H1 (cell line): ENCODE measurements at regions not wholly inside any gene's neighbourhood (a gene's known extent, or its start where the extent isn't known, plus 50 kb on each side); places are given as distances from the start of the nearest gene placed in this dataset.

Experiments used
- CTCF ChIA-PET: fragments of 300-600 bp; sonication (Branson Sonifier 250); formaldehyde crosslinking; loops from one replicate; lab custom pipeline; 2021; ENCODE audit not compliant: partially characterized antibody; lab: Charles Lee
- POLR2A ChIA-PET: fragments of 300-600 bp; sonication (Branson Sonifier 250); formaldehyde crosslinking; loops from one replicate; lab custom pipeline; 2021; ENCODE audit warnings: inconsistent platforms; ENCODE audit not compliant: partially characterized antibody; lab: Charles Lee
- DNase-seq, 2 experiments: peaks; one replicate each; pipeline versions ENCODE4 v3.0.0 to v3.0.0-alpha.2; 2010 to 2022; ENCODE audit warnings: low spot score in 2 of 2, low read depth in 1 of 2, mixed read lengths in 1 of 2
- FAIRE-seq: peaks from 2 replicates; lab custom pipeline; 2011; peaks lifted over from hg19 to GRCh38; lab: Jason Lieb, UNC
- H2AFZ ChIP-seq: 2 replicates; pipeline ENCODE4 v1.8.1; 2012; ENCODE audit warnings: low read length, inconsistent platforms
- H2AK5ac ChIP-seq: 2 replicates; pipeline ENCODE4 v1.6.1; 2013; ENCODE audit warnings: low read depth, low read length
- H2BK120ac ChIP-seq: replicated peaks from 2 replicates; pipeline ENCODE3; 2013; ENCODE audit warnings: low read depth, low read length, inconsistent platforms
- H2BK12ac ChIP-seq: 2 replicates; pipeline ENCODE4 v1.6.1; 2013; ENCODE audit warnings: low read depth, low read length
- H2BK15ac ChIP-seq: 2 replicates; pipeline ENCODE4 v1.6.1; 2013; ENCODE audit warnings: low read length
- H2BK20ac ChIP-seq: 2 replicates; pipeline ENCODE4 v1.6.1; 2013; ENCODE audit warnings: low read length
- H2BK5ac ChIP-seq: 2 replicates; pipeline ENCODE4 v1.6.1; 2013; ENCODE audit warnings: low read depth, low read length
- H3K14ac ChIP-seq: 2 replicates; pipeline ENCODE4 v1.6.1; 2013; ENCODE audit warnings: inconsistent platforms; ENCODE audit not compliant: insufficient read length
- H3K18ac ChIP-seq: 2 replicates; pipeline ENCODE4 v1.6.1; 2013; ENCODE audit warnings: low read length; ENCODE audit errors: extremely low read depth
- H3K23ac ChIP-seq: 2 replicates; pipeline ENCODE4 v1.6.1; 2013; ENCODE audit warnings: inconsistent platforms; ENCODE audit not compliant: insufficient read length
- H3K23me2 ChIP-seq: 2 replicates; pipeline ENCODE4 v1.6.1; 2013; ENCODE audit warnings: low read depth, low read length
- H3K27ac ChIP-seq: 2 replicates; pipeline ENCODE4 v1.6.1; 2011; ENCODE audit warnings: low read depth, low read length, inconsistent platforms
- H3K27me3 ChIP-seq, 4 experiments: replicated peaks in 1 of 4; 1 replicate in 1 of 4; 2 replicates in 3 of 4; pipeline versions ENCODE4 v1.6.1 to v1.8.1; 2011 to 2013; ENCODE audit warnings: low read length in 3 of 4, mild to moderate bottlenecking in 3 of 4, inconsistent platforms in 2 of 4, mixed read lengths in 2 of 4, moderate library complexity in 1 of 4; ENCODE audit not compliant: control insufficient read depth in 3 of 4, insufficient read depth in 3 of 4; ENCODE audit errors: extremely low read depth in 1 of 4
- H3K36me3 ChIP-seq, 4 experiments: 2 replicates each; pipeline versions ENCODE4 v1.6.1 to v1.8.1; 2011 to 2013; ENCODE audit warnings: mild to moderate bottlenecking in 4 of 4, low read length in 3 of 4, moderate library complexity in 2 of 4, control low read depth in 1 of 4, inconsistent platforms in 1 of 4; ENCODE audit not compliant: insufficient read depth in 4 of 4, control insufficient read depth in 2 of 4
- H3K4ac ChIP-seq: replicated peaks from 2 replicates; pipeline ENCODE3; 2013; ENCODE audit warnings: low read length, low read depth, mixed read lengths, inconsistent platforms; ENCODE audit not compliant: insufficient read length
- H3K4me1 ChIP-seq, 4 experiments: replicated peaks in 1 of 4; 1 replicate in 1 of 4; 2 replicates in 3 of 4; pipeline versions ENCODE4 v1.6.1 to v1.8.1; 2011 to 2013; ENCODE audit warnings: low read length in 3 of 4, inconsistent platforms in 2 of 4, mixed read lengths in 1 of 4; ENCODE audit not compliant: insufficient read depth in 4 of 4, control insufficient read depth in 3 of 4
- H3K4me2 ChIP-seq, 2 experiments: 2 replicates each; pipeline versions ENCODE4 v1.6.1 to v1.8.1; 2011 to 2013; ENCODE audit warnings: low read depth in 2 of 2, low read length in 2 of 2, control low read depth in 1 of 2, inconsistent platforms in 1 of 2, mild to moderate bottlenecking in 1 of 2; ENCODE audit not compliant: insufficient read depth in 1 of 2
- H3K4me3 ChIP-seq, 4 experiments: fragments of 200-600, 300-600 bp in 1 of 4; sonication (generic), shearing (Covaris generic), sonication (Bioruptor Twin) in 1 of 4; 2 replicates each; pipeline versions ENCODE4 v1.5.1 to v1.8.1; 2011 to 2016; ENCODE audit warnings: low read length in 4 of 4, low read depth in 3 of 4, control low read depth in 2 of 4, inconsistent platforms in 2 of 4, mild to moderate bottlenecking in 2 of 4, mixed read lengths in 1 of 4, moderate library complexity in 1 of 4; ENCODE audit not compliant: insufficient read depth in 2 of 4; ENCODE audit errors: extremely low read depth in 1 of 4
- H3K56ac ChIP-seq: replicated peaks from 2 replicates; pipeline ENCODE3; 2013; ENCODE audit warnings: low read depth, mild to moderate bottlenecking, mixed read lengths, low read length, inconsistent platforms; ENCODE audit not compliant: insufficient read length
- H3K79me1 ChIP-seq: 2 replicates; pipeline ENCODE4 v1.6.1; 2013; ENCODE audit warnings: low read depth, low read length, control low read depth
- H3K79me2 ChIP-seq, 2 experiments: 2 replicates each; pipeline versions ENCODE4 v1.6.1 to v1.8.1; 2012 to 2013; ENCODE audit warnings: low read length in 2 of 2, mild to moderate bottlenecking in 2 of 2, inconsistent platforms in 1 of 2; ENCODE audit not compliant: insufficient read depth in 2 of 2, control insufficient read depth in 1 of 2
- H3K9ac ChIP-seq, 4 experiments: replicated peaks in 1 of 4; 1 replicate in 1 of 4; 2 replicates in 3 of 4; pipeline versions ENCODE4 v1.6.1 to v1.8.1; 2011 to 2013; ENCODE audit warnings: low read depth in 3 of 4, low read length in 3 of 4, control low read depth in 2 of 4, mild to moderate bottlenecking in 2 of 4, moderate library complexity in 2 of 4, inconsistent platforms in 1 of 4; ENCODE audit errors: extremely low read depth in 1 of 4
- H3K9me3 ChIP-seq, 2 experiments: 2 replicates each; pipeline versions ENCODE4 v1.6.1 to v1.8.1; 2012 to 2013; ENCODE audit warnings: mild to moderate bottlenecking in 2 of 2, moderate library complexity in 2 of 2, control low read depth in 1 of 2, inconsistent platforms in 1 of 2, low read depth in 1 of 2, low read length in 1 of 2, mixed read lengths in 1 of 2; ENCODE audit not compliant: insufficient read depth in 2 of 2
- H4K20me1 ChIP-seq, 2 experiments: replicated peaks in 1 of 2; 2 replicates each; pipeline versions ENCODE3 to v1.8.1; 2011 to 2013; ENCODE audit warnings: inconsistent platforms in 2 of 2, low read length in 2 of 2, mild to moderate bottlenecking in 1 of 2; ENCODE audit not compliant: insufficient read depth in 2 of 2, control insufficient read depth in 1 of 2
- H4K5ac ChIP-seq: 2 replicates; pipeline ENCODE4 v1.6.1; 2013; ENCODE audit warnings: low read length, low read depth, mixed read lengths, inconsistent platforms; ENCODE audit not compliant: insufficient read length
- H4K8ac ChIP-seq: 2 replicates; pipeline ENCODE4 v1.8.0; 2013; ENCODE audit warnings: mild to moderate bottlenecking, moderate library complexity, low read length, inconsistent platforms; ENCODE audit not compliant: insufficient read depth; ENCODE audit errors: extremely low read depth
- H4K91ac ChIP-seq: replicated peaks from 2 replicates; pipeline ENCODE3; 2013; ENCODE audit warnings: low read length, mixed read lengths, inconsistent platforms; ENCODE audit not compliant: insufficient read length
- CHD7 ChIP-seq: fragments of 300-600 bp; sonication (generic); IDR thresholded peaks from 2 replicates; pipeline ENCODE4 v1.7.1; 2012; ENCODE audit warnings: low read length, moderate library complexity, mild to moderate bottlenecking, inconsistent platforms; ENCODE audit not compliant: insufficient replicate concordance
- WGBS, 2 experiments: shearing (Covaris generic) in 1 of 2; methylation state at CpG; one replicate each; pipeline versions ENCODE4 v1.1.6 to v1.1.7; 2013 to 2015; ENCODE audit warnings: low lambda C conversion rate in 2 of 2, mixed read lengths in 2 of 2, inconsistent platforms in 1 of 2, low coverage in 1 of 2, missing lambda C conversion rate in 1 of 2; ENCODE audit not compliant: insufficient replicate concordance in 2 of 2, insufficient coverage in 1 of 2, insufficient read length in 1 of 2; ENCODE audit errors: extremely low coverage in 1 of 2, missing lambda C conversion rate in 1 of 2; 5-methylcytosine and 5-hydroxymethylcytosine counted together

GRCh38 chr4:17398805-17399204 is 113.1 kb downstream of the QDPR start:
- Histone ChIP-seq H3K4me1 (no peaks in the 10 kb centered on the region), H3K79me1 (no peaks in the 10 kb centered on the region), H3K9ac (no peak overlapping the region), H4K91ac (no peak overlapping the region), H3K18ac (no peak overlapping the region), H3K56ac (no peak overlapping the region), H3K4me2 (no peak overlapping the region), H2BK5ac (no peak overlapping the region), H3K9me3 (no peaks in the 10 kb centered on the region), H4K20me1 (no peaks in the 10 kb centered on the region), H4K5ac (no peak overlapping the region), H3K79me2 (no peaks in the 10 kb centered on the region), H3K27ac (no peak overlapping the region), H3K14ac (no peak overlapping the region), H3K4me3 (no peak overlapping the region), H3K4ac (no peak overlapping the region), H3K23ac (no peak overlapping the region), H4K8ac (no peak overlapping the region), H2BK15ac (no peak overlapping the region), H2AFZ (no peak overlapping the region), H2BK20ac (no peak overlapping the region), H2BK12ac (no peak overlapping the region), H3K23me2 (no peaks in the 10 kb centered on the region), H3K36me3 (no peaks in the 10 kb centered on the region), H3K27me3 (no peaks in the 10 kb centered on the region), H2BK120ac (no peak overlapping the region), H2AK5ac (no peak overlapping the region)
- no peak for TF ChIP-seq CHD7
- FAIRE-seq (no peak), DNase-seq (no peak)
- POLR2A ChIA-PET, result no interaction called here
- WGBS, 2 experiments, result 80% methylated on average over 3 of the region's 3 CpGs; no CpG with 5 or more reads in 1 of the 2 experiments
- CTCF ChIA-PET, result interaction anchor here (1.1 to 1.6 kb wide), 2 partner anchors 15 to 37 kb away, joined by 3 read pairs; no protein-coding TSS in a partner anchor
